Amygdala (tissue), 56 donors: ENCODE measurements at regions not wholly inside any gene's neighbourhood (a gene's known extent, or its start where the extent isn't known, plus 50 kb on each side); places are given as distances from the start of the nearest gene placed in this dataset.

Experiments used
- DNase-seq, 56 donors: peaks; one replicate each; lab custom pipeline; 2025; lab: John Stamatoyannopoulos, UW

GRCh38 chr2:12964904-12965539 lies 248.3 kb downstream of the TRIB2 start:
- no peak for DNase-seq

- DNase-seq, result no peak
These were observed 249.0 kb downstream of the TRIB2 start for GRCh38 chr2:12965540-12966269.

- no peak for DNase-seq
These were observed 251.1 kb downstream of the TRIB2 start for GRCh38 chr2:12967804-12968203.

- DNase-seq, result no peak
These were observed 251.7 kb downstream of the TRIB2 start for GRCh38 chr2:12968399-12968798.

- DNase-seq, result no peak
These were observed 254.1 kb downstream of the TRIB2 start for GRCh38 chr2:12970861-12971260.

GRCh38 chr2:12971581-12972365 lies 255.0 kb downstream of the TRIB2 start:
- no peak for DNase-seq

- DNase-seq, result no peak
These were observed 261.5 kb downstream of the TRIB2 start for GRCh38 chr2:12978066-12978835.

GRCh38 chr2:12979066-12979465 lies 262.3 kb downstream of the TRIB2 start:
- DNase-seq, result no peak

- DNase-seq, result no peak
These were observed 264.1 kb downstream of the TRIB2 start for GRCh38 chr2:12980817-12981216.

GRCh38 chr2:12982149-12982584 lies 265.4 kb downstream of the TRIB2 start:
- no peak for DNase-seq

GRCh38 chr2:12987246-12987645 lies 270.5 kb downstream of the TRIB2 start:
- no peak for DNase-seq

GRCh38 chr2:12988279-12988678 lies 271.5 kb downstream of the TRIB2 start:
- DNase-seq, result no peak

- no peak for DNase-seq
These were observed 273.8 kb downstream of the TRIB2 start for GRCh38 chr2:12990523-12990922.

GRCh38 chr2:12998685-12999084 lies 281.9 kb downstream of the TRIB2 start:
- DNase-seq, result no peak

GRCh38 chr2:13000664-13001363 lies 284.1 kb downstream of the TRIB2 start:
- no peak for DNase-seq

GRCh38 chr2:13001408-13001807 lies 284.7 kb downstream of the TRIB2 start:
- no peak for DNase-seq

GRCh38 chr2:13002536-13003331 lies 286.0 kb downstream of the TRIB2 start:
- DNase-seq, result no peak

GRCh38 chr2:13003500-13003899 lies 286.8 kb downstream of the TRIB2 start:
- no peak for DNase-seq

GRCh38 chr2:13005048-13005447 lies 288.3 kb downstream of the TRIB2 start:
- DNase-seq, result no peak
